HFFc6 (cell line): ENCODE measurements at regions not wholly inside any gene's neighbourhood (a gene's known extent, or its start where the extent isn't known, plus 50 kb on each side); places are given as distances from the start of the nearest gene placed in this dataset.

Experiments
- DNase-seq: peaks from one replicate; pipeline ENCODE4 v3.0.0-alpha.2; 2018
- H3K27ac Mint-ChIP-seq: 2 replicates; pipeline ENCODE4 v1.8.0; 2020; ENCODE audit warnings: mild to moderate bottlenecking, mixed read lengths
- H3K27me3 Mint-ChIP-seq: 2 replicates; pipeline ENCODE4 v1.8.0; 2021; ENCODE audit warnings: mild to moderate bottlenecking, moderate library complexity, mixed read lengths; ENCODE audit not compliant: insufficient read depth
- H3K36me3 Mint-ChIP-seq: 2 replicates; pipeline ENCODE4 v1.8.0; 2021; ENCODE audit warnings: low read depth, mixed read lengths
- H3K4me1 Mint-ChIP-seq: 2 replicates; pipeline ENCODE4 v1.8.0; 2020; ENCODE audit warnings: low read depth, mixed read lengths
- H3K4me3 Mint-ChIP-seq: 2 replicates; pipeline ENCODE4 v1.8.0; 2020; ENCODE audit warnings: mild to moderate bottlenecking, moderate library complexity, mixed read lengths
- H3K9me3 Mint-ChIP-seq: 2 replicates; pipeline ENCODE4 v1.8.0; 2020; ENCODE audit warnings: mild to moderate bottlenecking, mixed read lengths
- TF ChIP-seq, protein P1 (sequence below): fragments of 200-600 bp; sonication (generic); IDR thresholded peaks from 2 replicates; pipeline ENCODE4 v1.5.0; 2021; ENCODE audit warnings: antibody characterized with exemption, mild to moderate bottlenecking

DNA sequence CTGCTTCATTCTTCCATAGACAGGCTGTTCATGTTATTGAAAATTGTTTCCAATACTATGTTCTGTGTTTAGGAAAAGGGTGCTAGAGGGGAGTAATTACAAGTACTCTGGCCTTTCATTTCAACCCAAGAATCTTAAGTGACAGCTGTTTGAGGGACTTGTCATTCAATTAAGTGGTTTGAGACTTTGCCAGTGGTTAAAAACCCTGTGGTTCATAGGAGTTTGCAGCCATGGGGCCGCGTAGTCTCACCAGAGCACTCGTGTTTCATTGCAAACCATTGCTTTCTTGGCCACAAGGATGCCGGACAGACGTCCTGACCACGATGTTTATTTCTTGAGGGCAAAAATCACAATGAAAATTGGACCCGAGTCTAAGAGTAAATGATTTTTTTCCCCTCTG, 248.8 kb downstream of the NNT start:
- H3K36me3 Mint-ChIP-seq, result no peaks in the 10 kb centered on the region
- TF ChIP-seq, protein P1, sequence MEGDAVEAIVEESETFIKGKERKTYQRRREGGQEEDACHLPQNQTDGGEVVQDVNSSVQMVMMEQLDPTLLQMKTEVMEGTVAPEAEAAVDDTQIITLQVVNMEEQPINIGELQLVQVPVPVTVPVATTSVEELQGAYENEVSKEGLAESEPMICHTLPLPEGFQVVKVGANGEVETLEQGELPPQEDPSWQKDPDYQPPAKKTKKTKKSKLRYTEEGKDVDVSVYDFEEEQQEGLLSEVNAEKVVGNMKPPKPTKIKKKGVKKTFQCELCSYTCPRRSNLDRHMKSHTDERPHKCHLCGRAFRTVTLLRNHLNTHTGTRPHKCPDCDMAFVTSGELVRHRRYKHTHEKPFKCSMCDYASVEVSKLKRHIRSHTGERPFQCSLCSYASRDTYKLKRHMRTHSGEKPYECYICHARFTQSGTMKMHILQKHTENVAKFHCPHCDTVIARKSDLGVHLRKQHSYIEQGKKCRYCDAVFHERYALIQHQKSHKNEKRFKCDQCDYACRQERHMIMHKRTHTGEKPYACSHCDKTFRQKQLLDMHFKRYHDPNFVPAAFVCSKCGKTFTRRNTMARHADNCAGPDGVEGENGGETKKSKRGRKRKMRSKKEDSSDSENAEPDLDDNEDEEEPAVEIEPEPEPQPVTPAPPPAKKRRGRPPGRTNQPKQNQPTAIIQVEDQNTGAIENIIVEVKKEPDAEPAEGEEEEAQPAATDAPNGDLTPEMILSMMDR, result no peak

DNA sequence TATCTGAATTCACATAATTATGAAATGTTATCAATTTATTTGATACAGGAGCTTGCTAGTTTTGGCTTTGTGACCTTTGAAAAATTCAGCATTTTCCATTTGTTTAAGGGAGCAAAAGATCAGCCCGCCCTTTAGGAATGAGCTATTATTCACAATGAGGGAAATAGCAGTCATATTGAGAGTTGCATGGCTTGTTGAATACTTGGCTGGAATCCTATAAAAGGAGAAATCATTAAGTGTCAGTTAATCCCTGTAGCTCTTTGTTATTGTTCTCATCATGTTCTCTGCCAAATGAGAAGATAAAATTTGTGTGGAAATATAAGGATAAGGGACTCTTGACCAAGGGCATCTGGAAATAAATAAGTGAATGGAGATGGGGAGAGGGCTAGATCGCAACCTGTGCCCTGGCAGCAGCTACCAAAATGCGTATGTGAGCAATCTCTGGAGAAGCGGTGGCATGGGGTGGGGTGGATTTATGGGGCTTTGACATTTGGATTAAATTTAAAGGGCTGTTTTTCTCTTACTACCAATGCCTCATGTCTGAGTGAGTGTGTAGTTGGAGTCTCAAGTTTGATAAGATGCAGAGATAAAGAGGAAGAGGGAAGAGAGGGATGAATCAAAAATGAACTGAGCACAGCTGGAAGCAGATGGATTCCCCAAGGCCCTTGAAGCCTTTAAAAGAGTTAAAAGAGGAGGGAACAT, 237.6 kb downstream of the NNT start:
- TF ChIP-seq, protein P1, result no peak
- no peak for DNase-seq
- H3K4me3 Mint-ChIP-seq, result no peak overlapping the region
- H3K9me3 Mint-ChIP-seq, result peaks cover 21% of the 10 kb centered on the region
- no peaks in the 10 kb centered on the region for H3K27me3 Mint-ChIP-seq
- no peaks in the 10 kb centered on the region for H3K36me3 Mint-ChIP-seq
- no peaks in the 10 kb centered on the region for H3K4me1 Mint-ChIP-seq
- H3K27ac Mint-ChIP-seq, result no peak overlapping the region

More for the DNA sequence above, 248.8 kb downstream of the NNT start:
- no peak for DNase-seq
- no peaks in the 10 kb centered on the region; the same call in 1 of the 2 replicates for H3K27me3 Mint-ChIP-seq
- no peak overlapping the region for H3K4me3 Mint-ChIP-seq
- H3K27ac Mint-ChIP-seq, result no peak overlapping the region
- peaks cover 21% of the 10 kb centered on the region for H3K9me3 Mint-ChIP-seq
- no peaks in the 10 kb centered on the region for H3K4me1 Mint-ChIP-seq

GRCh38 chr5:43839218-43839617, 236.2 kb downstream of the NNT start:
- Mint-ChIP-seq H3K4me3 (no peak overlapping the region), H3K27ac (no peak overlapping the region), H3K27me3 (no peaks in the 10 kb centered on the region), H3K36me3 (no peaks in the 10 kb centered on the region), H3K9me3 (peaks cover 29% of the 10 kb centered on the region), H3K4me1 (no peaks in the 10 kb centered on the region)
- peak; percentile 20 for DNase-seq
- TF ChIP-seq, protein P1, result no peak

- H3K36me3 Mint-ChIP-seq, result no peaks in the 10 kb centered on the region
- H3K4me1 Mint-ChIP-seq, result no peaks in the 10 kb centered on the region
- no peak overlapping the region for H3K27ac Mint-ChIP-seq
- H3K4me3 Mint-ChIP-seq, result no peak overlapping the region
- DNase-seq, result no peak
- H3K27me3 Mint-ChIP-seq, result no peaks in the 10 kb centered on the region
- TF ChIP-seq, protein P1, result no peak
- peaks cover 25% of the 10 kb centered on the region for H3K9me3 Mint-ChIP-seq
These were observed 235.0 kb downstream of the NNT start for GRCh38 chr5:43837996-43838395.

DNA sequence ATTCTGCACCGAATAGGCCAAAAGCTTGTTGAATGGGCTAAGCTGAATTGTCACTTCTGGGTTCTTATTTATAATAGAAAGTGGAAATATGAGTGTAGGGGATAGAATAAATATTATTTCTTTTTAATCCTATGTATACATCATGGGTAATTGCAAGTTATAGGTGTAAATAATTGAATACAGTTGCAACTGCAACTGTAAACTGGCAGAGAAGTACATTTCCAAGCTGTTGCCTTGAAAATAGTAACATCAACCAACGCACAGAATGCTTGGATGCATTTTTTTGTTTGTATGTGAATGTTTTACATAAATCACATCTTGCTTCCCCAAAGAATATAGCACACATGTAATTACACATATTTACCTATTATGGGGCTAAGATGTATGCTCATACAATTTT, 234.1 kb downstream of the NNT start:
- Mint-ChIP-seq H3K4me1 (no peaks in the 10 kb centered on the region), H3K4me3 (no peak overlapping the region), H3K27me3 (no peaks in the 10 kb centered on the region), H3K27ac (no peak overlapping the region), H3K36me3 (no peaks in the 10 kb centered on the region), H3K9me3 (peaks cover 16% of the 10 kb centered on the region)
- DNase-seq, result no peak
- TF ChIP-seq, protein P1, result no peak
